Esophagus squamous epithelium (tissue), 5 donors: ENCODE measurements at regions not wholly inside any gene's neighbourhood (a gene's known extent, or its start where the extent isn't known, plus 50 kb on each side); places are given as distances from the start of the nearest gene placed in this dataset.

ENCODE experiments used
- DNase-seq: peaks from one replicate; lab custom pipeline; 2025; lab: John Stamatoyannopoulos, UW
- H3K27ac ChIP-seq, 4 donors: fragments of 200-600 bp; sonication (generic); one replicate each; pipeline ENCODE4 v1.5.1; 2016 to 2019; ENCODE audit warnings: mild to moderate bottlenecking in 1 of 4
- H3K27me3 ChIP-seq, 4 donors: fragments of 200-600 bp; sonication (generic); 1 replicate in 3 of 4; 2 replicates in 1 of 4; pipeline versions ENCODE4 v1.5.1 to v1.6.0; 2017 to 2021; ENCODE audit warnings: antibody characterized with exemption in 1 of 4
- H3K36me3 ChIP-seq, 3 donors: fragments of 200-600 bp; sonication (generic); one replicate each; pipeline ENCODE4 v1.5.1; 2016 to 2019
- H3K4me1 ChIP-seq, 3 donors: fragments of 200-600 bp; sonication (generic); one replicate each; pipeline ENCODE4 v1.5.1; 2017 to 2019
- H3K4me3 ChIP-seq, 4 donors: fragments of 200-600 bp; sonication (generic); 1 replicate in 3 of 4; 2 replicates in 1 of 4; pipeline ENCODE4 v1.5.1; 2016 to 2019; ENCODE audit warnings: mild to moderate bottlenecking in 2 of 4, moderate library complexity in 1 of 4
- H3K9me3 ChIP-seq, 3 donors: fragments of 200-600 bp; sonication (generic); one replicate each; pipeline ENCODE4 v1.5.1; 2016 to 2019
- CTCF ChIP-seq, 6 experiments: fragments of 450-650 bp in 4 of 6; fragments of 200-600 bp in 2 of 6; sonication (generic) in 2 of 6; IDR thresholded peaks; one replicate each; pipeline ENCODE4 v1.5.1; 2016 to 2019; ENCODE audit warnings: antibody characterized with exemption in 6 of 6, mild to moderate bottlenecking in 4 of 6, moderate library complexity in 4 of 6
- POLR2A ChIP-seq, 4 donors: fragments of 450-650 bp; IDR thresholded peaks; one replicate each; pipeline ENCODE4 v1.6.1; 2017; ENCODE audit warnings: antibody characterized with exemption in 4 of 4, mild to moderate bottlenecking in 4 of 4, moderate library complexity in 3 of 4
- WGBS, 2 donors: methylation state at CpG; one replicate each; pipeline ENCODE4 v1.1.5; 2018; 5-methylcytosine and 5-hydroxymethylcytosine counted together
- intact Hi-C: fragments of 100-400 bp; cut with DNase I; formaldehyde crosslinking; loops from one replicate; pipeline ENCODE4 v1.15.0; 2022
- donor health status: DM: yes; HTN: yes; CAD: no.

DNA sequence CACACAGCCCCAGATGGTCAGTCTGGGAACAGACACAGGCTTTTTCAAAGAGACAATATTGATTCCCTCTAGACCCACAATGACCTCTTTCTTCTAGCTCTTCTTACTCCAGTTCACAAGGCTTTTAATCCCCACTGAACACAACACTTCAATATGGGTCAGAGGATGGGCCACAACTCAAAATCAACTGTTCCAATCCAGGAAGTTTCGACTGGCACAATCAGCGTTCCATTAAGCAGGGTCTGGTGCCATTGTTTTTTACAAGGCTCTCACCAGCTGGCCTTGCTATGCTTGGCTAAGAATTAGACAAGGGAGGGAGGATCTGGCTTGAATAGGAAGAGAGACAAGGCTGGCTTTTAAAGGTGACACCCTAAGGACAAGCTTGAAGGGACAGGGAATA is 199.4 kb upstream of the SLC24A2 start:
- no peak for TF ChIP-seq CTCF (IDR thresholded peaks at IDR 0.05)
- TF ChIP-seq POLR2A (IDR thresholded peaks at IDR 0.05), result no peak
- Histone ChIP-seq H3K9me3 (no peaks in the 10 kb centered on the region), H3K27me3 (no peaks in the 10 kb centered on the region), H3K4me1 (no peaks in the 10 kb centered on the region), H3K4me3 (no peak overlapping the region), H3K27ac (no peak overlapping the region), H3K36me3 (no peaks in the 10 kb centered on the region)
- intact Hi-C loops, result no loop called here
- no peak for DNase-seq
- 79 to 86% methylated on average over 2 of the region's 2 CpGs for WGBS, 2 donors

DNA sequence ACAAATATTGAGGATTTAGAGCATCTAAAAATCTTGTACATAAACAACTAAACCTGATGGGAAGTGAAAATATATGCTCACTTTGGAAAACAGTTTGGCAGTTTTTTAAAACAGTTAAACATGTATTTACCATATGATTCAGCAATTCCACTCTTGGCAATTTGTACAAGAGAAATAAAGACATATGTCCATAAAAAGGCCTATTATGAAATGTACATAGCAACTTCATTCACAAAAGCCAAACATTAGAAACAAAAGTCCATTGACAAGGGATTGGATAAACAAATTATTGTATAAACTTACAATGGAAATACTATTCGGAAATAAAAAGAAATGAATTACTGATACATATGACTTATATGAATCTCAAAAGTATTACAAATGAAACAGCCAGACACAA is 196.2 kb upstream of the SLC24A2 start:
- Histone ChIP-seq H3K27me3 (no peaks in the 10 kb centered on the region), H3K4me3 (no peak overlapping the region), H3K36me3 (no peaks in the 10 kb centered on the region), H3K9me3 (no peaks in the 10 kb centered on the region), H3K27ac (no peak overlapping the region), H3K4me1 (no peaks in the 10 kb centered on the region)
- intact Hi-C loops, result no loop called here
- DNase-seq, result no peak
- WGBS, 2 donors, result 79 to 96% methylated on average over 1 of the region's 1 CpG
- TF ChIP-seq POLR2A (IDR thresholded peaks at IDR 0.05), result no peak
- TF ChIP-seq CTCF (IDR thresholded peaks at IDR 0.05), result no peak

DNA sequence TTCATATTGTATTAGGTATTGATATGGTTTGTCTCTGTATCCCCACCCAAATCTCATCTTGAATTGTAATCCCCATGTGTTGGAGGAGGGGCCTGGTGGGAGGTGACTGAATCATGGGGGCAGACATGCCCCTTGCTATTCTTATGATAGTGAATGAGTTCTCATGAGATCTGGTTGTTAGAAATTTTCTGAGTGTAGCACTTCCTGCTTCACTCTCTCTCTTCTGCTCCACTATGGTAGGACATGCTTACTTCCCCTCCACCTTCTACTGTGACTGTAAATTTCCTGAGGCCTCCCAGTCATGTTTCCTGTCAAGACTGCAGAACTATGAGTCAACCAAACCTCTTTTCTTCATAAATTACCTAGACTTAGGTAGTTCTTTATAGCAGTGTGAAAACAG is 187.4 kb upstream of the SLC24A2 start:
- no peak overlapping the region for H3K4me3 ChIP-seq
- no peaks in the 10 kb centered on the region for H3K36me3 ChIP-seq
- H3K27ac ChIP-seq, result no peak overlapping the region
- DNase-seq, result no peak
- no peaks in the 10 kb centered on the region for H3K27me3 ChIP-seq
- H3K4me1 ChIP-seq, result no peaks in the 10 kb centered on the region
- H3K9me3 ChIP-seq, result no peaks in the 10 kb centered on the region
- intact Hi-C loops, result no loop called here
- no peak for TF ChIP-seq CTCF (IDR thresholded peaks at IDR 0.05)
- no peak for TF ChIP-seq POLR2A (IDR thresholded peaks at IDR 0.05)

DNA sequence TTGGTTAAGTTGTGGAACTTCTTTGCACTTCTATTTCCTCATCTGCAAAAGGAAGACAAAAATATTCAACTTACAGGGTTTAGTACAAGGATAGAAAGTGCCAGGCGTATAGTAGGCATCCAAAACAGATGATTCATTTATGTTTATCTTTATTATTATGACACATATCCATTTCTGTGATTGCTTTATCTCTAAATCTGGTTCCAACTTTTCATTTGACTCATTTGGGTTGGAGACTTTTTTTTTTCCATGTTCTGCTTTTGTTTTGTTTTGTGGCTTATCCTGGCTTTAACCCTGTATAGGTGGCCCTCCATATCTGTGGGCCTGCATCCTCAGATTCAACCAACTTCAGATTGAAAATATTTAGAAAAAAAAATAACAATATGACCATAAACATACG is 186.7 kb upstream of the SLC24A2 start:
- Histone ChIP-seq H3K27me3 (no peaks in the 10 kb centered on the region), H3K36me3 (no peaks in the 10 kb centered on the region), H3K4me1 (no peaks in the 10 kb centered on the region), H3K27ac (no peak overlapping the region), H3K4me3 (no peak overlapping the region), H3K9me3 (no peaks in the 10 kb centered on the region)
- 44 to 51% methylated on average over 2 of the region's 2 CpGs for WGBS, 2 donors
- TF ChIP-seq CTCF (IDR thresholded peaks at IDR 0.05) (no peak), POLR2A (IDR thresholded peaks at IDR 0.05) (no peak)
- DNase-seq, result no peak
- intact Hi-C loops, result no loop called here

GRCh38 chr9:19969721-19970120 is 180.9 kb upstream of the SLC24A2 start:
- intact Hi-C loops, result no loop called here
- DNase-seq, result no peak
- no peaks in the 10 kb centered on the region for H3K4me1 ChIP-seq

More at GRCh38 chr9:19969721-19970120, 180.9 kb upstream of the SLC24A2 start:
- no peaks in the 10 kb centered on the region for H3K36me3 ChIP-seq
- no peaks in the 10 kb centered on the region for H3K9me3 ChIP-seq
- no peaks in the 10 kb centered on the region for H3K27me3 ChIP-seq
- no peak for TF ChIP-seq POLR2A (IDR thresholded peaks at IDR 0.05)
- TF ChIP-seq CTCF (IDR thresholded peaks at IDR 0.05), result no peak
- no peak overlapping the region for H3K27ac ChIP-seq
- H3K4me3 ChIP-seq, result no peak overlapping the region
